HG03575 (cell line): ENCODE measurements at regions not wholly inside any gene's neighbourhood (a gene's known extent, or its start where the extent isn't known, plus 50 kb on each side); places are given as distances from the start of the nearest gene placed in this dataset.

Experiments used
- ATAC-seq: cut with Tn5 transposase; IDR thresholded peaks from one replicate; pipeline ENCODE4 v1.9.1; 2021; ENCODE audit not compliant: unreplicated experiment, insufficient number of reproducible peaks, low FRiP score; ENCODE audit errors: extremely low read depth

- no peak for ATAC-seq
These were observed 110.3 kb upstream of the CEP85L start for GRCh38 chr6:118761645-118762044.

GRCh38 chr6:118758946-118759345 lies 107.6 kb upstream of the CEP85L start:
- ATAC-seq, result no peak

- no peak for ATAC-seq
These were observed 104.7 kb upstream of the CEP85L start for GRCh38 chr6:118755941-118756646.

- no peak for ATAC-seq
These were observed 101.4 kb upstream of the CEP85L start for GRCh38 chr6:118752803-118753202.

- ATAC-seq, result no peak
These were observed 99.7 kb upstream of the CEP85L start for GRCh38 chr6:118751072-118751471.

GRCh38 chr6:118750143-118750542 lies 98.8 kb upstream of the CEP85L start:
- no peak for ATAC-seq

- no peak for ATAC-seq
These were observed 97.1 kb upstream of the CEP85L start for GRCh38 chr6:118748311-118749062.

GRCh38 chr6:118746825-118747174 lies 95.4 kb upstream of the CEP85L start:
- ATAC-seq, result no peak

GRCh38 chr6:118746145-118746824 lies 94.9 kb upstream of the CEP85L start:
- no peak for ATAC-seq

GRCh38 chr6:118745156-118745555 lies 93.8 kb upstream of the CEP85L start:
- ATAC-seq, result no peak

- ATAC-seq, result no peak
These were observed 93.0 kb upstream of the CEP85L start for GRCh38 chr6:118744261-118744941.

- ATAC-seq, result no peak
These were observed 92.4 kb upstream of the CEP85L start for GRCh38 chr6:118743746-118744145.

GRCh38 chr6:118740372-118740771 lies 89.0 kb upstream of the CEP85L start:
- ATAC-seq, result no peak

- ATAC-seq, result no peak
These were observed 88.4 kb upstream of the CEP85L start for GRCh38 chr6:118739696-118740353.

GRCh38 chr6:118736440-118736839 lies 85.0 kb upstream of the CEP85L start:
- ATAC-seq, result no peak

- no peak for ATAC-seq
These were observed 83.9 kb upstream of the CEP85L start for GRCh38 chr6:118735320-118735719.

- no peak for ATAC-seq
These were observed 74.6 kb upstream of the CEP85L start for GRCh38 chr6:118725944-118726343.

GRCh38 chr6:118724211-118724610 lies 72.8 kb upstream of the CEP85L start:
- ATAC-seq, result peak; percentile 80
